ENCODE measurements at regions not wholly inside any gene's neighbourhood (a gene's known extent, or its start where the extent isn't known, plus 50 kb on each side); places are given as distances from the start of the nearest gene placed in this dataset.

DNA sequence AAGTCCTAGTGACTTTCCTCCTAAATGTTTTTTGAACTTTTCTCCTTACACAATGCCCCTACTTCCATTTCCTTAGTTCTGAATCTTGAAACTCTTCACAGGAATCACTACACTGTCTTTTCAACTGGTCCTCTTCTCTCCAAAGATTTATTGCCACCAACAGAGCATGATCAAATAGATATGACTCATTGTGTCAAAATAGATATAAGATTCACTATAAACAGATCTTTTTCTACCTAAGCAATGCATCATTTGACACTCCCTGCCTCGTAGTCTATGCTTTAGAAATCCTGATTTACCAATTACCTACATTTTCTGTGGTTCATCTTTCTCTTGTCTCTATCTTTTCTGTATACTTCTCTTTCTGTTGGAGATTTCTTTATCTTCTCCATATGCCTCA, 789.6 kb upstream of the SLIT2 start:
- TF ChIP-seq CTCF (IDR thresholded peaks at IDR 0.05) = no peak
- intact Hi-C loops (cut with DNase I) = no loop called here

DNA sequence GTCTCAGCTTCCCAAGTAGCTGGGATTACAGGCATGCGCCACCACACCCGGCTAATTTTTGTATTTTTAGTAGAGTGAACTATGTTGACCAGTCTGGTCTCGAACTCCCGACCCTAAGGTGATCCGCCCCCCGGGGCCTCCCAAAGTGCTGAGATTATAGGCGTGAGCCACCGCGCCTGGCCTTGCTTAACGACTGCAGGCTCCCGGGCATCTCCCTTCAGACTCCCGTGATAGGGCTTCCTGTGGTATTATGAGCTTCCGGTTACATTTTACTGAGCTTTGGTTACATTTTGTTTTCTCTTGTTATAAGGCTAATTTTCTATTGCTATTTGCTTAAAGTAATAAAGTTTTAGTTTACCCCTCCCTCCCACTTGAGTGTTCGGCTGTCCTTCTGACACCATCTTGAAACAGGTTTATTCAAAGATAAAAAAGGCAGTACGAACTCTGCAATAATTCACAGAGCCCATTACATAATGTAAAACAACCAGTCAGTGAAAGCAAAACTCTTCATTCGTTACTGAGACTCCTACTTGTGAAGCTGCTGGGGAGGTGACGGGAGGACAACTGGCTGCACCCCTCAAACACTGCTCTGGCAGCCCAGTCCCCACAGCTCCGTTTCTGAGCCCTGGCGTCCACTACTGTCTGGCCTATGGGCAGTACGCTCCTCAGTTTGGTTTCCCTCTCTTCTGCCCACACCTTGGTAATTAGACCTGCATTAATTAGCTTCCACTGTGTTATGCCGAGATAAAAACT, 795.7 kb upstream of the SLIT2 start:
- Histone ChIP-seq H3K4me3 (no peak overlapping the region), H3K27me3 (ENCODE audit: low read depth) (no peaks in the 10 kb centered on the region), H3K27ac (no peak overlapping the region), H3K36me3 (no peaks in the 10 kb centered on the region), H3K4me1 (no peaks in the 10 kb centered on the region), H3K9me3 (no peaks in the 10 kb centered on the region)
- intact Hi-C loops (cut with DNase I) = no loop called here
- no peak for TF ChIP-seq CTCF (IDR thresholded peaks at IDR 0.05)
- ATAC-seq (no peak), DNase-seq (no peak)

More for the DNA sequence above, 789.6 kb upstream of the SLIT2 start:
- H3K4me1 ChIP-seq = no peaks in the 10 kb centered on the region
- H3K36me3 ChIP-seq = no peaks in the 10 kb centered on the region
- no peaks in the 10 kb centered on the region for H3K27me3 ChIP-seq (ENCODE audit: low read depth)
- DNase-seq (no peak), ATAC-seq (no peak)
- H3K27ac ChIP-seq = no peak overlapping the region
- H3K9me3 ChIP-seq = no peaks in the 10 kb centered on the region
- no peak overlapping the region for H3K4me3 ChIP-seq

- no peaks in the 10 kb centered on the region for H3K36me3 ChIP-seq
- no peak for ATAC-seq
- no peaks in the 10 kb centered on the region for H3K27me3 ChIP-seq (ENCODE audit: low read depth)
- H3K9me3 ChIP-seq = no peaks in the 10 kb centered on the region
- H3K4me1 ChIP-seq = no peaks in the 10 kb centered on the region
- no peak for TF ChIP-seq CTCF (IDR thresholded peaks at IDR 0.05)
- no peak overlapping the region for H3K27ac ChIP-seq
- no peak overlapping the region for H3K4me3 ChIP-seq
- no peak for DNase-seq
- intact Hi-C loops (cut with DNase I) = no loop called here
Measured at GRCh38 chr4:19455196-19455595, 796.5 kb upstream of the SLIT2 start.

DNA sequence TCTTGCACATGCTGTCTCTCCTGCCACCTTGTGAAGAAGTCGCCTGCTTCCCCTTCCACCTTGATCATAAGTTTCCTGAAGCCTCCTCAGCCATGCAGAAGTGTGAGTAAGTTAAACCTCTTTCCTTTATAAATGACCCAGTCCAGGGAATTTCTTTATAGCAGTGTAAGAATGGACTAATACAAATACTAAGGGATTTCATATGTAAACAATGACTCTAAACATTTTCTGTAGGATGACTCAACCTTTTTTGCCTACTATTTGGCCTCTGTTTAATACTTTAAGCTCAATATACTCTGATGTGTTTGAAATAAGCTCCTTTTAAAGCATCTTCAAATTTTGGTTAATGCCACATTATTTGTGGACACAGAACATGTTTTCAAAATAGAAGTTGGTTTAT, 813.5 kb upstream of the SLIT2 start:
- TF ChIP-seq CTCF (IDR thresholded peaks at IDR 0.05) = no peak
- Histone ChIP-seq H3K9me3 (peaks cover 7% of the 10 kb centered on the region), H3K27me3 (ENCODE audit: low read depth) (no peaks in the 10 kb centered on the region), H3K4me3 (no peak overlapping the region), H3K36me3 (no peaks in the 10 kb centered on the region), H3K4me1 (no peaks in the 10 kb centered on the region), H3K27ac (no peak overlapping the region)
- DNase-seq = no peak
- intact Hi-C loops (cut with DNase I) = no loop called here
- ATAC-seq = no peak

DNA sequence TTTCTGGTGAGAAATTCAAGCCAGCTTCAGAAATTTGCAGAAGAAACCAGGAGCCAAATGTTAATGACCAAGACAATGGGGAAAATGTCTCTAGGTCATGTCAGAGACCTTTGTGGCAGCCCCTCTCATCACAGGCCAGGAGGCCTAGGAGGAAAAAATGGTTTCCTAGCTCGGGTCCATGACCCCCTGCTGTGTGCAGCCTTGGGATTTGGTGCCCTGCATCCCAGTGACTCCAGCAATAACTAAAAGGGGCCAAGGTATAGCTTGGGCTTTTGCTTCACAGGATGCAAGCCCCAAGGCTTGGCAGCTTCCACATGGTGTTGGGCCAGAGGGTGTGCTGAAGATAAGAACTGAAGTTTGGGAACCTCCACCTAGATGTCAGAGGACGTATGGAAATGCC, 814.7 kb upstream of the SLIT2 start:
- Histone ChIP-seq H3K36me3 (no peaks in the 10 kb centered on the region), H3K27ac (no peak overlapping the region), H3K4me1 (no peaks in the 10 kb centered on the region), H3K4me3 (no peak overlapping the region), H3K9me3 (peaks cover 10% of the 10 kb centered on the region), H3K27me3 (ENCODE audit: low read depth) (no peaks in the 10 kb centered on the region)
- TF ChIP-seq CTCF (IDR thresholded peaks at IDR 0.05) = no peak
- DNase-seq = no peak
- intact Hi-C loops (cut with DNase I) = no loop called here
- ATAC-seq = no peak

Data from lower lobe of right lung (tissue), 2 donors.